Posterior cingulate gyrus (tissue), 11 donors: ENCODE measurements at regions not wholly inside any gene's neighbourhood (a gene's known extent, or its start where the extent isn't known, plus 50 kb on each side); places are given as distances from the start of the nearest gene placed in this dataset.

Source experiments
- DNase-seq, 10 donors: peaks; one replicate each; pipeline versions ENCODE4 v3.0.0 to v3.0.0-alpha.2; 2020 to 2021; ENCODE audit warnings: mixed read lengths in 3 of 10
- intact Hi-C: fragments of 100-400 bp; cut with DNase I; formaldehyde crosslinking; loops from one replicate; pipeline ENCODE4 v1.15.1; 2023

DNA sequence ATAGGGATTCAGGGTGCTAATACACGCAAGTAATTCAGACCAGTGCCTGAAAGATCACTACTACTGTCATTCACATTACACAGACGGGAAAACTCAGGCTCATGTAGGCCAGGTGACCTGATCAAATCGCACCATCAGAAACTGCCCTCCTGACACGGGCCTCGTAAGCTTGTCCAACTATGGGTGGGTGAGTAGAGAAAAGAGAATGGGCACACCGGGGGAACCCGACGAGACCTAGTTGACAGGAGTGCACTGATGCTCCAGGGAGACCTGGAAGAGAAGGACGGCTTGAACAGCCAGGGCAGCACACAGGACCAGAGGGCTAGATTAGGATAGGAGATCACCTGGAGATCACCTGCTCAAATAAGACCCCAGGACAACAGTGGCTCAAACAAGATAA lies 166.9 kb upstream of the DIO3 start:
- intact Hi-C loops, result no loop called here

GRCh38 chr14:101395779-101396178 lies 165.5 kb upstream of the DIO3 start:
- intact Hi-C loops, result no loop called here
- DNase-seq, result no peak

More for the DNA sequence above, 166.9 kb upstream of the DIO3 start:
- no peak for DNase-seq

DNA sequence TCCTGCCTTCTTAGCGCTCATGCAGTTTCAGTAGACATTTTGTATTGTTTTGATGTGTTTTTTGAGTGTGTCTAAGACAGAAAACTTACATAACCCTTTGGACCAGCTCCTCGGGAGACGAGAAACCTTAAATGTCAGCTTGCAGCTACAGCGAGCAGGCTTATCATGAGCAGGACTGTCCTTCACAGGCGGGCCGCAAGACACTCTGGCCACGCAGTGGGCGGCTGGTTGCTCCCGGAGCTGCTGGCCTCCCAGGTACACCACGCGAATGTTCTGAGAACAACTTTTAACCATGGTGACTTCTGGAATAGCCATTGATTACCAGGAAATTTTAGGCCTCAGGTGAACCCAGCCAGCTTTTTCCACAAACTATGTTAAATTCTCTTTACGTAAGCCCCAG lies 164.1 kb upstream of the DIO3 start:
- peak in 1 of 10 donors; percentile 77 for DNase-seq
- intact Hi-C loops, result no loop called here

GRCh38 chr14:101398011-101398410 lies 163.3 kb upstream of the DIO3 start:
- DNase-seq, result peak in 1 of 10 donors; percentile 21
- intact Hi-C loops, result no loop called here

DNA sequence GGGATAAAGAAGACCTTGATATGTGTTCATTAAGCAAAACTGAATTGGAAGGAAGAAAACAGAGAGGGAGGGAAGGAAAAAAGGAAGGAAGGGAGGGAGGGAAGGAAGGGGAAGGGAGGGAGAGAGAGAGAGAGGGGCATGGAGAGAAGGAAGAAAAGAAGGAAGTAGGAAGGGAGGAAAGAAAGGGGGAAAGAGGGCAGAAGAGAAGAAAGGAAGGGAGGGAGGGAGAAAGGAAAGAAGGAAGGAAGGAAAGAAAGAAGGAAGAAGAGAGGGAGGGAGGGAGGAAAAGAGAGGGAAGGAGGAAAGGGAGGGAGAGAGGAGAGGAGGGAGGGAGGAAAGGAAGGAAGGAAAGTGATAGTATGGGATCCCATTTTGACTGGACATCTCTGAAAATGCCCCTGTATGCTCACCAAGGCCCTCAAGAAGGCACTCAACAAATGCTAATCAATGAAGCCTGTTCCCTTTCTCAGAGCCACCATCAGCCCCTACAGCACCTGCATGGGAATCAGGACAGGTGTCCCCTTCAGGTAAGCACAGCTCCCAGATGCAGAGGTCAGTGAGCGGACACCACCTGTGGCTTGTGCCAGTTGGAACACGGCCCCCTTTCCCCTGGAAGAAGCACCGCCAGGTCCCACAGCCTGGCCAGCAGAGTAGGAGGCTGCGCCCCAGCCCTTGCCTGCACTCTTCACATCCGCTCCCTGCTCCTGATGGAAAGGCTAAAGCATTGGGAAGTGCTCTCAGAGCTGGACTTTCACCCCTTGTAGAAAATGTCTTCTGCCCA lies 161.4 kb upstream of the DIO3 start:
- peak in 1 of 10 donors; percentile 69 for DNase-seq
- intact Hi-C loops, result no loop called here

DNA sequence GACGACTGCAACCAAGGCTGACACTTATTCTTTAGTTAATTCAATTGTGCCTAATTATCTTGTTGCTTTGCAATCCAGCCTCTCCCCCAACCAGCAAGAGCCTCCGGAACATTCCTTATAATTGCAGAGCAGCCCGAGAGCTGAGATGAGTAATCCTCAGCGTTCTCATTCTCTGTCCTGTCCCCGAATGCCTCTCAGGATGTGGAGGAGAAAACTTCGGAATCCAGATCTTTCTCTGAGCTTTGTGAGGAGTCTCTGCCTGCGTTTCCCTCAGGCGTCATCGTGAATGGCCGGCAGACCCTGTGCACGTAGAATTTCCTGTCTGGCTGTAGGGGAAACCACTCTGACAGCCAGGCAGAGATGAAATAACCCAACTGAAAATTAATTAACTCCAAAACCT lies 160.5 kb upstream of the DIO3 start:
- no peak for DNase-seq
- intact Hi-C loops, result no loop called here

GRCh38 chr14:101402936-101403660 lies 158.2 kb upstream of the DIO3 start:
- intact Hi-C loops, result no loop called here

GRCh38 chr14:101404426-101405170 lies 156.7 kb upstream of the DIO3 start:
- intact Hi-C loops, result no loop called here
- DNase-seq, result no peak

More at GRCh38 chr14:101402936-101403660, 158.2 kb upstream of the DIO3 start:
- no peak for DNase-seq

GRCh38 chr14:101405171-101405883 lies 156.0 kb upstream of the DIO3 start:
- intact Hi-C loops, result no loop called here
- DNase-seq, result no peak

GRCh38 chr14:101406921-101407320 lies 154.4 kb upstream of the DIO3 start:
- intact Hi-C loops, result no loop called here
- no peak for DNase-seq

- DNase-seq, result peak in 7 of 10 donors; percentile 19 to 93 (median 54)
- intact Hi-C loops, result no loop called here
These were observed 154.0 kb upstream of the DIO3 start for GRCh38 chr14:101407328-101407727.

- intact Hi-C loops, result no loop called here
- no peak for DNase-seq
These were observed 153.0 kb upstream of the DIO3 start for GRCh38 chr14:101408077-101408831.

DNA sequence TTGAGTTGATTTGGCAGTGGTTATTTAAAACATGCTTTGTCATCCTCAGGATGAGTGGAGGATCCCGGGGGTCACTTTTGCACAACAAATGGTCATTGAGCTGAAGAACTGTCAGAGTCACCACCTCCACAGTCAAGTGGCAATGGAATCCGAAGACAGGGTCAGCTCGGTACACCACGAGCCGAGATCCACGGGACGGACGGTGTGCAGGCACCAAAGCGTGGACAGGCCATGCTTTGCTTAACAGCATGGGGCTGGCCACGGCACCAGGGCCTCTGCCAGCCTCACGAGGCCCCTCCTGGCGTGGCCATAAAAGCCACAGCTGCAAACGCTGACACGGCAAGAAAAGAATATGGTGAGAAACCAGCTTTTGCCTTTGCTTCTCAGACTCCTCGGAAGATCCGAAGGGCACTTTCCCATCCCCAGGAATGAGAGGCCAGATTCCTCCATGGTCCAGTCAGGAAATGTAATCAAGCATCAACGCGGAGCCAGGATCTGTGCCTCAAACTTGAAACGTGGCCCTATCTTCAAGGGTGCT lies 152.2 kb upstream of the DIO3 start:
- intact Hi-C loops, result no loop called here
- DNase-seq, result no peak

DNA sequence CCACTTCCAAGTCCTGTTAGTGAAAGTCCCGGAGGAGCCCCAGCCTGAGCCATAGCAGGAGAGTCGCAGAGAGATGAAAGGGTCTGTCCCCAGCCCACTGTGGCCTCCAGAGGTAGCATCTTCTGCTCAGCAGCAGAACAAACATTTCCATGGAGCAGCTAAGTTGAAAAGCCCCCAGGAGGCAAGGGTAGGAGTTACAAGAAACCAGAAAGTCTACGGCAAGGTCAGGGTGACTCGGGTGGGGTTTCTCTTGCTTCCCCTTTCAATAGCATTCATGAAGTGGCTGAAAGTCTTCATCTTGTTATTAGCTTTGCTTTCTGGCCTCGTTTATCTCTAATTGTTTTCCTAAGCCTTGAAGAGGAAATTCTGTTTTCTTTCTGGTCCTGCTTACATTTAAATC lies 151.2 kb upstream of the DIO3 start:
- DNase-seq, result no peak
- intact Hi-C loops, result no loop called here

- no peak for DNase-seq
- intact Hi-C loops, result no loop called here
These were observed 150.1 kb upstream of the DIO3 start for GRCh38 chr14:101411151-101411550.

DNA sequence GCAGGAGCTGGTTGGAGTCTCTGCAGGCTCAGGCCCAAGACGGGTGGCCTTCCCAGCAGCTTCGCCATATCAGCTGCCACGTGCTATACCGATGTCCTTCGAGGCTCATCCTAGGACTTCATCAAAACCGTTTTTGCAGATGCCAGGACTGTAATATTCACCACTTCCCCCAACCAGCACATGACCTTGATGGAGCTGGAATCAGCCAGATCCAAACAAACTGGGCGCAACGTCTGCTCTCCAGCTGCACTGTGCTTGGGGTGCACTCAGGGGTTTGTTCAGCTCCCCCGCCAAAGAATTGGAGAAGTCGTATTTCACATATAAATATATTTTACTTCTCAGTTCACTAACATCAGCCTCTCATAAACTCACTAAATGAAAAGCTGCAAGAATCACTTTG lies 149.5 kb upstream of the DIO3 start:
- intact Hi-C loops, result no loop called here
- DNase-seq, result no peak

DNA sequence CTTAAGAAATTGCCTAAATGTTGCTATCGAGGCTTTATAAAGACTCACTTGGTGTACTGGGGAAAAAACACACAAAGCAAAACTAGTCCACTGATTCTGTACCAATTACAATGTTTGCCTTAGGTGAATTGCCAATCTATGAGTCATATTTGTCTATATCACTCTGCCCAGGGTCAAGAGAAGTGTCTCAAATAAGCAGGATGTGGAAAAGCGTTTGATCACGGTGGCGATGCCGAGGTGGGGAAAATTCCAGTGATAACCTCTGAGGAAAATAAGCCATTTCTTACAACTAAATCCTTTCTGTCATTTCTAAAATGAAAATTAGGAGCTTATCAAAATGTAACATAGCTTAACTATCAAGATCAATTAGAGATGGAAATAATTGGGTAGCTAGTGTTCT lies 148.6 kb upstream of the DIO3 start:
- intact Hi-C loops, result no loop called here
- no peak for DNase-seq

DNA sequence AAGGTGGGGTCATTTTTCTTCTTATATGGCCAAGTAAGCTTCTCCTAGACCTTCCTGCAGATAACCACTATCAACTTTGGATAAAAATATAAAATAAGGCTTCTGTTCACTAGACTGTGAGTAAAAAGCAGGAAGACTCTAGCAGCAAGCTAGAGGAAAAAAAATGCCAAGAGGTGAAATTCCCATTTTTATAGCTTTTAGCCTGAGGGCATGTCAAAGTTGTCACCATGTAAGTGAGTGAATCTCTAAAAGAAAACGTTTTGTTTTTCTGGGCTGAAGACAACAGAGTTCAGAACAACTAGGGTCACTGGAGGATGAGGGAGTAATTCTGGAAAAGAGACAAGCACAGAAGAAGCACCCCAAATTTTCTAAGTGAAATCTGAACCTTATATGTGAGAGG lies 143.9 kb upstream of the DIO3 start:
- no peak for DNase-seq
- intact Hi-C loops, result no loop called here

DNA sequence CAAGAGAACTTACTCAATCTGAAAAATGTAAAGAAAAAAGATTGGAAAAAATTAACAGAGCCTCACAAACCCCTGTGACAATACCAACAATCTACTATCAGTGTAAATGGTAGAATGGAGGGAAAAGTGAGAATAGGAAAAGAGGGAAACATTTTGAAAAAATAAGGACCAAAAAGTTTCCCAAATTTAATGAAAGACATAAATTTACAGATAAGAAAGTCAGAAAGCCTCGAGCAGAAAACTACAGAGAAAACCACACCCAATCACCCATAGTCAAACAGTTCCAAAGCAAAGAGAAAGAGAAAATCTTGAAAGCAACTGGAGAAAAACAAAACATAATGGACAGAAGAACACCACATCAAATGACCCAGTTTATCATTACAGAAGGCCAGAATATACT lies 142.7 kb upstream of the DIO3 start:
- intact Hi-C loops, result no loop called here
- no peak for DNase-seq

DNA sequence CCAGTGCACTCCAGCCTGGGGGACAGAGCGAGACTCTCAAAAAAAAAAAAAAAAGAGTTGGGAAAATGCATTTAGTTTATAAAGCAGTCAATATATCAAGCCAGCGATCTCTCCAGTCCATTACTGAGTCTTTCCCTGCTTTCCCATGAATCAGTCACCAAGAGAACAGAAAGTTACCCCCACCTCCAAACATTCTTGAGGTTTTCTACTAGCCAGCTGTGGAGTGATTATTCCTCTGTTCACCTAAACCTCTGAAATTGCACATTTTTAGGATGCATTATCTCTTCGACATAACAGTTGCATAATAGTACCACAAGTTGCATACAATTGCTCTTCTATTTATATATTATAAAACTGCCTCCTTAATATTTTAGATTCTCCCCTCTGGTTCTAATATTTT lies 134.8 kb upstream of the DIO3 start:
- no peak for DNase-seq
- intact Hi-C loops, result no loop called here
